Endothelial cell of umbilical vein (primary cell): ENCODE measurements at regions not wholly inside any gene's neighbourhood (a gene's known extent, or its start where the extent isn't known, plus 50 kb on each side); places are given as distances from the start of the nearest gene placed in this dataset.

Source experiments
- BruUV-seq: library from RNA; stranded (reverse); fragments of 400-500 nt; replicated peaks from 2 replicates; lab custom pipeline; 2021; lab: Mats Ljungman, UMichigan
- CTCF ChIA-PET: fragments of 300-600, 350-600 bp; sonication (Branson Sonifier 250); formaldehyde crosslinking; loops from one replicate; lab custom pipeline; 2021; ENCODE audit warnings: antibody characterized with exemption, inconsistent platforms; lab: Charles Lee
- POLR2A ChIA-PET: fragments of 300-600, 350-600 bp; sonication (Branson Sonifier 250); formaldehyde crosslinking; loops from one replicate; lab custom pipeline; 2021; ENCODE audit warnings: antibody characterized with exemption, inconsistent platforms; lab: Charles Lee
- DNase-seq: peaks from one replicate; pipeline ENCODE4 v3.0.0-alpha.2; 2011; ENCODE audit warnings: low read depth, low spot score
- FAIRE-seq: peaks from 2 replicates; lab custom pipeline; 2011; peaks lifted over from hg19 to GRCh38; lab: Jason Lieb, UNC
- H2AFZ ChIP-seq: 2 replicates; pipeline ENCODE4 v1.6.0; 2012; ENCODE audit warnings: low read depth, low read length, control low read depth, inconsistent platforms
- H3K27ac ChIP-seq: 2 replicates; pipeline ENCODE4 v1.5.1; 2011; ENCODE audit warnings: low read depth, mild to moderate bottlenecking, control low read depth, low read length, moderate library complexity; ENCODE audit not compliant: insufficient read depth
- H3K27me3 ChIP-seq, 2 experiments: 2 replicates each; pipeline versions ENCODE4 v1.6.0 to v1.6.1; 2011; ENCODE audit warnings: low read length in 2 of 2, mixed read lengths in 1 of 2; ENCODE audit not compliant: control insufficient read depth in 2 of 2, insufficient read depth in 2 of 2
- H3K36me3 ChIP-seq, 2 experiments: 2 replicates in 1 of 2; 3 replicates in 1 of 2; pipeline ENCODE4 v1.5.1; 2011; ENCODE audit warnings: low read length in 2 of 2, mild to moderate bottlenecking in 1 of 2, moderate library complexity in 1 of 2; ENCODE audit not compliant: control insufficient read depth in 2 of 2, insufficient read depth in 2 of 2; ENCODE audit errors: extremely low read depth in 1 of 2
- H3K4me1 ChIP-seq: 3 replicates; pipeline ENCODE4 v1.5.1; 2011; ENCODE audit warnings: mild to moderate bottlenecking, low read length; ENCODE audit not compliant: control insufficient read depth, insufficient read depth; ENCODE audit errors: extremely low read depth
- H3K4me2 ChIP-seq: 2 replicates; pipeline ENCODE4 v1.6.1; 2011; ENCODE audit warnings: low read length, control low read depth, mixed read lengths; ENCODE audit not compliant: insufficient read depth
- H3K4me3 ChIP-seq, 3 experiments: fragments of 200-600 bp in 1 of 3; sonication (generic), shearing (Covaris generic) in 1 of 3; replicated peaks in 1 of 3; 2 replicates each; pipeline ENCODE4 v1.5.1; 2011 to 2016; ENCODE audit warnings: control low read depth in 3 of 3, low read length in 3 of 3, mild to moderate bottlenecking in 2 of 3, inconsistent platforms in 1 of 3, low read depth in 1 of 3, moderate library complexity in 1 of 3; ENCODE audit not compliant: insufficient read depth in 1 of 3
- H3K79me2 ChIP-seq: 2 replicates; pipeline ENCODE4 v1.6.0; 2012; ENCODE audit warnings: low read length, inconsistent platforms; ENCODE audit not compliant: control insufficient read depth, insufficient read depth
- H3K9ac ChIP-seq: replicated peaks from 2 replicates; pipeline ENCODE3; 2011; ENCODE audit warnings: low read length, control low read depth; ENCODE audit not compliant: insufficient read depth; ENCODE audit errors: extremely low read depth
- H3K9me1 ChIP-seq: replicated peaks from 3 replicates; pipeline ENCODE4 v1.6.0; 2011; ENCODE audit warnings: mild to moderate bottlenecking, low read length; ENCODE audit not compliant: control insufficient read depth, insufficient read depth; ENCODE audit errors: extremely low read depth
- H3K9me3 ChIP-seq: replicated peaks from 2 replicates; pipeline ENCODE4 v1.5.1; 2012; ENCODE audit warnings: low read length, inconsistent platforms; ENCODE audit not compliant: control insufficient read depth, insufficient read depth
- H4K20me1 ChIP-seq: replicated peaks from 2 replicates; pipeline ENCODE3; 2011; ENCODE audit warnings: mild to moderate bottlenecking, low read length; ENCODE audit not compliant: control insufficient read depth, insufficient read depth; ENCODE audit errors: extremely low read depth
- EZH2 ChIP-seq: IDR thresholded peaks from 2 replicates; pipeline ENCODE4 v1.6.1; 2012; ENCODE audit warnings: borderline replicate concordance, low read depth, mild to moderate bottlenecking, moderate library complexity, low read length, inconsistent platforms; ENCODE audit not compliant: severe bottlenecking
- FOS ChIP-seq: IDR thresholded peaks from 2 replicates; pipeline ENCODE4 v1.6.1; 2011; ENCODE audit warnings: mild to moderate bottlenecking, low read length, moderate library complexity, borderline replicate concordance; ENCODE audit not compliant: insufficient read depth
- GATA2 ChIP-seq: IDR thresholded peaks from 2 replicates; pipeline ENCODE4 v1.7.0; 2011; ENCODE audit warnings: low read depth, mild to moderate bottlenecking, moderate library complexity, mixed read lengths, low read length; ENCODE audit not compliant: insufficient read length, insufficient read depth
- JUN ChIP-seq: IDR thresholded peaks from 2 replicates; pipeline ENCODE4 v1.6.1; 2011; ENCODE audit warnings: borderline replicate concordance, low read depth; ENCODE audit not compliant: insufficient read length, insufficient read depth
- MYC ChIP-seq: IDR thresholded peaks from one replicate; pipeline ENCODE4 v1.6.1; 2011; ENCODE audit warnings: mild to moderate bottlenecking, low read depth, low read length
- POLR2A ChIP-seq: IDR thresholded peaks from 2 replicates; pipeline ENCODE4 v1.6.1; 2012; ENCODE audit warnings: low read depth, mild to moderate bottlenecking, control low read depth, low read length
- POLR2AphosphoS5 ChIP-seq: IDR thresholded peaks from 2 replicates; pipeline ENCODE4 v1.6.1; 2012; ENCODE audit warnings: low read depth, mild to moderate bottlenecking, control low read depth, low read length, moderate library complexity; ENCODE audit not compliant: insufficient read depth
- dilution Hi-C: fragments of 300-500 bp; cut with MboI; formaldehyde crosslinking; loops from one replicate; pipeline ENCODE4 v1.15.0; 2019; ENCODE audit warnings: low sequenced_read_pairs; ENCODE audit not compliant: extremely low pct_ligation_motif_present
- intact Hi-C: fragments of 100-400 bp; cut with micrococcal nuclease; formaldehyde crosslinking; loops from one replicate; pipeline ENCODE4 v1.10.0; 2022
- TF ChIP-seq, protein P1 (sequence below), 2 donors: IDR thresholded peaks; 1 replicate in 1 of 2; 2 replicates in 1 of 2; pipeline ENCODE4 v1.5.1; 2011; ENCODE audit warnings: low read length in 2 of 2, mild to moderate bottlenecking in 2 of 2, moderate library complexity in 2 of 2, control low read depth in 1 of 2, inconsistent platforms in 1 of 2, low read depth in 1 of 2; ENCODE audit not compliant: insufficient read depth in 1 of 2; ENCODE audit errors: extremely low read depth in 1 of 2
- TF ChIP-seq, protein P2 (sequence below): IDR thresholded peaks from 2 replicates; pipeline ENCODE4 v1.6.1; 2011; ENCODE audit not compliant: insufficient read depth, insufficient read length

DNA sequence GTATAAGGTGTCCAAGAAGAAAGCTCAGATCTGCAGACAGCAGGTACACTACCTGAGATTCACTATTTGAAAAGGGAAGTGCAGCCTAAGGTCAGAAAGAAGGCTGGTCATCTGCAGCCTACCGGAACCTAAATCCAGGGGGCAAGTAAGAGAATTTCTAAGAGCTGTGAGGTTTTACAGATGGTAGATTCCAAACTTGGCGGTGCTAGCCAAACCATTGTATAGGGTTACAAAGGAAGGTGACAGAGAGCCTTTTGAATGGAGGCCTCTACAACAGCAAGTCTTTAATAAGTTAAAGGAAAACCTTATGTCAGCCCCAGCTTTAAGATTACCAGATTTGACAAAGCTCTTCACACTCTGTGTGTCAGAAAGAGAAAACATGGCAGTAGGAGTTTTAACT is 1044.8 kb downstream of the CDY2B start:
- Histone ChIP-seq H3K27me3 (no peaks in the 10 kb centered on the region), H3K9me1 (no peaks in the 10 kb centered on the region), H3K79me2 (no peaks in the 10 kb centered on the region), H2AFZ (no peak overlapping the region), H3K4me1 (no peaks in the 10 kb centered on the region), H3K4me2 (no peak overlapping the region), H3K9ac (no peak overlapping the region), H3K27ac (no peak overlapping the region), H3K36me3 (no peaks in the 10 kb centered on the region), H3K4me3 (no peak overlapping the region), H4K20me1 (no peaks in the 10 kb centered on the region), H3K9me3 (no peaks in the 10 kb centered on the region)
- CTCF ChIA-PET: no interaction called here
- BruUV-seq: no TSS peak
- no peak for DNase-seq
- no peak for FAIRE-seq
- TF ChIP-seq EZH2 (no peak), MYC (no peak), FOS (no peak), JUN (no peak), POLR2A (no peak), POLR2AphosphoS5 (no peak), GATA2 (no peak)
- TF ChIP-seq, protein P1, sequence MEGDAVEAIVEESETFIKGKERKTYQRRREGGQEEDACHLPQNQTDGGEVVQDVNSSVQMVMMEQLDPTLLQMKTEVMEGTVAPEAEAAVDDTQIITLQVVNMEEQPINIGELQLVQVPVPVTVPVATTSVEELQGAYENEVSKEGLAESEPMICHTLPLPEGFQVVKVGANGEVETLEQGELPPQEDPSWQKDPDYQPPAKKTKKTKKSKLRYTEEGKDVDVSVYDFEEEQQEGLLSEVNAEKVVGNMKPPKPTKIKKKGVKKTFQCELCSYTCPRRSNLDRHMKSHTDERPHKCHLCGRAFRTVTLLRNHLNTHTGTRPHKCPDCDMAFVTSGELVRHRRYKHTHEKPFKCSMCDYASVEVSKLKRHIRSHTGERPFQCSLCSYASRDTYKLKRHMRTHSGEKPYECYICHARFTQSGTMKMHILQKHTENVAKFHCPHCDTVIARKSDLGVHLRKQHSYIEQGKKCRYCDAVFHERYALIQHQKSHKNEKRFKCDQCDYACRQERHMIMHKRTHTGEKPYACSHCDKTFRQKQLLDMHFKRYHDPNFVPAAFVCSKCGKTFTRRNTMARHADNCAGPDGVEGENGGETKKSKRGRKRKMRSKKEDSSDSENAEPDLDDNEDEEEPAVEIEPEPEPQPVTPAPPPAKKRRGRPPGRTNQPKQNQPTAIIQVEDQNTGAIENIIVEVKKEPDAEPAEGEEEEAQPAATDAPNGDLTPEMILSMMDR (IDR thresholded peaks at IDR 0.05; ENCODE audit: extremely low read depth in 1 of 2, insufficient read depth in 1 of 2, low read depth in 1 of 2, low read length in 2 of 2): no peak
- TF ChIP-seq, protein P2, sequence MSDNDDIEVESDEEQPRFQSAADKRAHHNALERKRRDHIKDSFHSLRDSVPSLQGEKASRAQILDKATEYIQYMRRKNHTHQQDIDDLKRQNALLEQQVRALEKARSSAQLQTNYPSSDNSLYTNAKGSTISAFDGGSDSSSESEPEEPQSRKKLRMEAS: no peak
- dilution Hi-C loops (no loop called here), intact Hi-C loops (no loop called here)
- POLR2A ChIA-PET: no interaction called here
